Spleen (tissue), 7 donors: ENCODE measurements at regions not wholly inside any gene's neighbourhood (a gene's known extent, or its start where the extent isn't known, plus 50 kb on each side); places are given as distances from the start of the nearest gene placed in this dataset.

Source experiments
- POLR2A ChIP-seq, 3 donors: fragments of 450-650 bp; IDR thresholded peaks; one replicate each; pipeline ENCODE4 v1.5.1; 2017; ENCODE audit warnings: antibody characterized with exemption in 3 of 3, mild to moderate bottlenecking in 1 of 3
- POLR2AphosphoS5 ChIP-seq, 3 donors: sonication (generic); formaldehyde crosslinking; IDR thresholded peaks; one replicate each; pipeline ENCODE4 v1.5.1; 2017; ENCODE audit warnings: antibody characterized with exemption in 3 of 3
- TF ChIP-seq, protein P1 (sequence below), 11 experiments: fragments of 200-600 bp in 7 of 11; fragments of 450-650 bp in 4 of 11; sonication (generic) in 4 of 11; IDR thresholded peaks in 8 of 11; conservative IDR thresholded peaks in 3 of 11; 1 replicate in 7 of 11; 2 replicates in 4 of 11; pipeline versions ENCODE4 v1.4.0 to v1.8.0; 2016 to 2021; ENCODE audit warnings: antibody characterized with exemption in 11 of 11, inconsistent platforms in 4 of 11, mild to moderate bottlenecking in 1 of 11
- donor health status: DM: no; HTN: no; CAD: no; lungs with moderate emphysema.
- donor health status: DM: no; HTN: no; CAD: no.
- donor health status: DM: no; HTN: no; CAD: no.

DNA sequence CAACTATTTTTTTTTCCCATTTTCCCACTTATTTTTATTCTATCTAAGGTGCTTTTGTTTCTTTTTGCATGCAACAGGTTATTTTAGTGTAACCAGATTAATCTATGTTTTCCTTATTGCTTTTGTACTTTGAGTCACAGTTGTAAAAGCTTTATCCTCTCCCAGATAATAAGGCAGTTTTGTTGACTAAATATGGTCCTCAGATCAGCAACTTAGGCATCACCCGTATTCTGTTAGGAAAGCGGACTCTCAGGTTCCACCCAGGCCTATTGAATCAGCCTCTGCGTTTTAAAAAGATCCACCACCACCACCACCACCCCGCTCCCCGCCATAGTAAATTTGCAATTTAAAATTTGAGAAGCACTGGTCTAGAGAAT is 58.6 kb upstream of the USP9X start:
- TF ChIP-seq, protein P1, sequence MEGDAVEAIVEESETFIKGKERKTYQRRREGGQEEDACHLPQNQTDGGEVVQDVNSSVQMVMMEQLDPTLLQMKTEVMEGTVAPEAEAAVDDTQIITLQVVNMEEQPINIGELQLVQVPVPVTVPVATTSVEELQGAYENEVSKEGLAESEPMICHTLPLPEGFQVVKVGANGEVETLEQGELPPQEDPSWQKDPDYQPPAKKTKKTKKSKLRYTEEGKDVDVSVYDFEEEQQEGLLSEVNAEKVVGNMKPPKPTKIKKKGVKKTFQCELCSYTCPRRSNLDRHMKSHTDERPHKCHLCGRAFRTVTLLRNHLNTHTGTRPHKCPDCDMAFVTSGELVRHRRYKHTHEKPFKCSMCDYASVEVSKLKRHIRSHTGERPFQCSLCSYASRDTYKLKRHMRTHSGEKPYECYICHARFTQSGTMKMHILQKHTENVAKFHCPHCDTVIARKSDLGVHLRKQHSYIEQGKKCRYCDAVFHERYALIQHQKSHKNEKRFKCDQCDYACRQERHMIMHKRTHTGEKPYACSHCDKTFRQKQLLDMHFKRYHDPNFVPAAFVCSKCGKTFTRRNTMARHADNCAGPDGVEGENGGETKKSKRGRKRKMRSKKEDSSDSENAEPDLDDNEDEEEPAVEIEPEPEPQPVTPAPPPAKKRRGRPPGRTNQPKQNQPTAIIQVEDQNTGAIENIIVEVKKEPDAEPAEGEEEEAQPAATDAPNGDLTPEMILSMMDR (IDR thresholded peaks at IDR 0.05 in 8 of 11, conservative IDR thresholded peaks at IDR 0.05 in 3 of 11), result no peak
- TF ChIP-seq POLR2A (IDR thresholded peaks at IDR 0.05) (no peak), POLR2AphosphoS5 (IDR thresholded peaks at IDR 0.05) (no peak)
